Psoas muscle (tissue), 7 donors: ENCODE measurements at regions not wholly inside any gene's neighbourhood (a gene's known extent, or its start where the extent isn't known, plus 50 kb on each side); places are given as distances from the start of the nearest gene placed in this dataset.

Source experiments
- ATAC-seq, 4 donors: fragments of 200-7000 bp; cut with Tn5 transposase; one replicate each; pipeline ENCODE4 v1.9.1; 2020; ENCODE audit warnings: moderate library complexity in 3 of 4, mild to moderate bottlenecking in 2 of 4
- DNase-seq, 2 donors: peaks; one replicate each; pipeline ENCODE4 v3.0.0-alpha.2; 2020
- H3K27ac ChIP-seq: fragments of 200-600 bp; one replicate; pipeline ENCODE4 v1.8.0; 2022
- H3K27me3 ChIP-seq, 3 donors: fragments of 200-600 bp in 1 of 3; one replicate each; pipeline versions ENCODE4 v1.6.1 to v1.8.0; 2013 to 2022; ENCODE audit warnings: low read length in 2 of 3, mild to moderate bottlenecking in 2 of 3, moderate library complexity in 1 of 3; ENCODE audit not compliant: insufficient read depth in 3 of 3
- H3K36me3 ChIP-seq, 2 donors: fragments of 200-600 bp in 1 of 2; one replicate each; pipeline versions ENCODE4 v1.6.1 to v1.8.0; 2013 to 2022; ENCODE audit warnings: low read depth in 1 of 2, mild to moderate bottlenecking in 1 of 2, moderate library complexity in 1 of 2; ENCODE audit not compliant: insufficient read depth in 1 of 2
- H3K4me1 ChIP-seq: fragments of 200-600 bp; one replicate; pipeline ENCODE4 v1.8.0; 2022
- H3K4me3 ChIP-seq: fragments of 200-600 bp; one replicate; pipeline ENCODE4 v1.8.0; 2022; ENCODE audit warnings: mild to moderate bottlenecking
- H3K9me3 ChIP-seq: fragments of 200-600 bp; one replicate; pipeline ENCODE4 v1.8.0; 2022
- CTCF ChIP-seq: fragments of 200-600 bp; IDR thresholded peaks from one replicate; pipeline ENCODE4 v1.8.0; 2022; ENCODE audit warnings: antibody characterized with exemption
- WGBS, 3 donors: extraction: QIAGEN DNeasy Blood & Tissue Kit; methylation state at CpG; one replicate each; pipeline versions ENCODE4 v1.1.6 to v1.1.7; 2013; 5-methylcytosine and 5-hydroxymethylcytosine counted together
- intact Hi-C, 2 donors: fragments of 100-400 bp; cut with DNase I; formaldehyde crosslinking; loops; one replicate each; pipeline versions ENCODE4 v1.11.0 to v1.14.2; 2022
- donor health status: healthy with polysubstance abuse.
- donor health status: DM: no; HTN: no; CAD: no; lungs with moderate emphysema.
- donor health status: Bipolar disorder and iron deficiency.
- donor health status: healthy.
- donor health status: DM: yes; HTN: yes; CAD: no.
- donor health status: DM: no; HTN: no; CAD: no.
- donor health status: DM: yes; HTN: yes; CAD: no.

- DNase-seq, result no peak
- Histone ChIP-seq H3K27ac (no peak overlapping the region), H3K4me1 (no peaks in the 10 kb centered on the region), H3K27me3 (no peaks in the 10 kb centered on the region), H3K9me3 (no peaks in the 10 kb centered on the region), H3K36me3 (no peaks in the 10 kb centered on the region), H3K4me3 (no peak overlapping the region)
- no peak for TF ChIP-seq CTCF
- WGBS, 3 donors, result 72 to 86% (median 79%) methylated on average over 6 of the region's 6 CpGs
- ATAC-seq, result no peak
- intact Hi-C loops, result no loop called here
Measured at GRCh38 chr14:71304690-71305089, 397.4 kb downstream of the PCNX1 start.

GRCh38 chr14:71308671-71309070 lies 401.4 kb downstream of the PCNX1 start:
- 88 to 95% (median 95%) methylated on average over 1 of the region's 1 CpG for WGBS, 3 donors
- no peak overlapping the region for H3K4me3 ChIP-seq
- H3K4me1 ChIP-seq, result no peaks in the 10 kb centered on the region
- no peaks in the 10 kb centered on the region for H3K9me3 ChIP-seq
- H3K27me3 ChIP-seq, result no peaks in the 10 kb centered on the region
- intact Hi-C loops, result no loop called here
- DNase-seq, result no peak
- no peaks in the 10 kb centered on the region for H3K36me3 ChIP-seq
- TF ChIP-seq CTCF, result no peak
- H3K27ac ChIP-seq, result no peak overlapping the region
- no peak for ATAC-seq

GRCh38 chr14:71309756-71310155 lies 402.5 kb downstream of the PCNX1 start:
- no peaks in the 10 kb centered on the region for H3K27me3 ChIP-seq
- H3K27ac ChIP-seq, result no peak overlapping the region
- no peaks in the 10 kb centered on the region for H3K9me3 ChIP-seq
- H3K4me1 ChIP-seq, result no peaks in the 10 kb centered on the region
- no peak overlapping the region for H3K4me3 ChIP-seq
- intact Hi-C loops, result no loop called here
- no peak for DNase-seq
- no peak for ATAC-seq
- WGBS, 3 donors, result 92 to 94% (median 93%) methylated on average over 2 of the region's 2 CpGs
- TF ChIP-seq CTCF, result no peak
- H3K36me3 ChIP-seq, result no peaks in the 10 kb centered on the region

- ATAC-seq, result no peak
- 70 to 72% (median 71%) methylated on average over 10 of the region's 10 CpGs for WGBS, 3 donors
Measured at GRCh38 chr14:71311061-71311460, 403.8 kb downstream of the PCNX1 start.

More at GRCh38 chr14:71311061-71311460, 403.8 kb downstream of the PCNX1 start:
- no peak overlapping the region for H3K4me3 ChIP-seq
- H3K4me1 ChIP-seq, result no peaks in the 10 kb centered on the region
- intact Hi-C loops, result no loop called here
- no peaks in the 10 kb centered on the region for H3K36me3 ChIP-seq
- no peaks in the 10 kb centered on the region for H3K27me3 ChIP-seq
- no peak for TF ChIP-seq CTCF
- no peak for DNase-seq
- H3K9me3 ChIP-seq, result no peaks in the 10 kb centered on the region
- H3K27ac ChIP-seq, result no peak overlapping the region
